RWPE2 (cell line): ENCODE measurements at regions not wholly inside any gene's neighbourhood (a gene's known extent, or its start where the extent isn't known, plus 50 kb on each side); places are given as distances from the start of the nearest gene placed in this dataset.
A peak's percentile ranks its signal among the peaks of the same experiment; 100 is the strongest.
"Not testable (repeated sequence)": the region's sequence is repeated elsewhere in the genome, so short reads cannot be mapped to it uniquely, and the experiment has no call there.

Source experiments
- ATAC-seq: fragments of 200-7000 bp; cut with Tn5 transposase; 3 replicates; pipeline ENCODE4 v1.9.1; 2021; ENCODE audit warnings: low read depth
- DNase-seq: peaks from one replicate; pipeline ENCODE4 v3.0.0-alpha.2; 2020; ENCODE audit warnings: low spot score
- H3K27ac ChIP-seq: fragments of 450-650 bp; 2 replicates; pipeline ENCODE4 v1.5.1; 2017; ENCODE audit warnings: mild to moderate bottlenecking; ENCODE audit not compliant: poor library complexity, severe bottlenecking
- H3K27me3 ChIP-seq: fragments of 250-450 bp; sonication (Bioruptor Pico); 2 replicates; pipeline ENCODE4 v1.5.1; 2021; ENCODE audit warnings: mild to moderate bottlenecking, moderate library complexity; ENCODE audit not compliant: insufficient read depth, poor library complexity, severe bottlenecking
- H3K36me3 ChIP-seq: fragments of 250-450 bp; sonication (Bioruptor Pico); 2 replicates; pipeline ENCODE4 v1.5.1; 2020; ENCODE audit warnings: low read depth, mild to moderate bottlenecking, moderate library complexity
- H3K4me1 ChIP-seq: fragments of 250-450 bp; sonication (Bioruptor Pico); 2 replicates; pipeline ENCODE4 v1.5.1; 2021; ENCODE audit warnings: mild to moderate bottlenecking, moderate library complexity; ENCODE audit not compliant: insufficient read depth, poor library complexity, severe bottlenecking
- H3K4me3 ChIP-seq: fragments of 250-450 bp; sonication (Bioruptor Pico); 2 replicates; pipeline ENCODE4 v1.5.1; 2021; ENCODE audit warnings: mild to moderate bottlenecking, moderate library complexity; ENCODE audit not compliant: severe bottlenecking
- H3K9me3 ChIP-seq: fragments of 250-450 bp; sonication (Bioruptor Pico); 2 replicates; pipeline ENCODE4 v1.5.1; 2021; ENCODE audit warnings: mild to moderate bottlenecking, moderate library complexity; ENCODE audit not compliant: severe bottlenecking
- TF ChIP-seq, protein P1 (sequence below): fragments of 450-650 bp; IDR thresholded peaks from one replicate; pipeline ENCODE4 v1.5.1; 2017; ENCODE audit warnings: mild to moderate bottlenecking, moderate library complexity; ENCODE audit not compliant: poor library complexity, severe bottlenecking

DNA sequence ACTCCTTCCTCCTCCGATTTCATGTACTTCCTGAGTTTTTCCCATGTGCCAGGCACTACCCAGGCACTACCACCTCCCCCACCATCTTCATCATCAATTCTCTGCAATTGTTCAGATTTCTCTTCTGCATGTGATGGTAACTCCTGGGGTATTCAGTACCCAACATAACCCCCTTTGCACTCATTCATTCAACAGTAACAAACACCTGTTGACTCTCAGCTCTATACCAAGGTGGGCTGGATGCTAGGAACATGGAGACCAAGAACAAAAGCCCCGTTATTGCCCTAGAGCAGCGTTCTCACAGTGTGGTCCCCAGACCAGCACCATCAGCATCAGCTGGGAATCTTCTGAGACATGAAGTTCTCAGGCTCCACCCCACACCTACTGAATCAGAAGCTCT, 113.0 kb upstream of the CHD2 start:
- DNase-seq, result peak; percentile 42
- H3K27ac ChIP-seq, result no peak overlapping the region
- ATAC-seq, result no peak
- no peaks in the 10 kb centered on the region for H3K4me1 ChIP-seq
- TF ChIP-seq, protein P1, sequence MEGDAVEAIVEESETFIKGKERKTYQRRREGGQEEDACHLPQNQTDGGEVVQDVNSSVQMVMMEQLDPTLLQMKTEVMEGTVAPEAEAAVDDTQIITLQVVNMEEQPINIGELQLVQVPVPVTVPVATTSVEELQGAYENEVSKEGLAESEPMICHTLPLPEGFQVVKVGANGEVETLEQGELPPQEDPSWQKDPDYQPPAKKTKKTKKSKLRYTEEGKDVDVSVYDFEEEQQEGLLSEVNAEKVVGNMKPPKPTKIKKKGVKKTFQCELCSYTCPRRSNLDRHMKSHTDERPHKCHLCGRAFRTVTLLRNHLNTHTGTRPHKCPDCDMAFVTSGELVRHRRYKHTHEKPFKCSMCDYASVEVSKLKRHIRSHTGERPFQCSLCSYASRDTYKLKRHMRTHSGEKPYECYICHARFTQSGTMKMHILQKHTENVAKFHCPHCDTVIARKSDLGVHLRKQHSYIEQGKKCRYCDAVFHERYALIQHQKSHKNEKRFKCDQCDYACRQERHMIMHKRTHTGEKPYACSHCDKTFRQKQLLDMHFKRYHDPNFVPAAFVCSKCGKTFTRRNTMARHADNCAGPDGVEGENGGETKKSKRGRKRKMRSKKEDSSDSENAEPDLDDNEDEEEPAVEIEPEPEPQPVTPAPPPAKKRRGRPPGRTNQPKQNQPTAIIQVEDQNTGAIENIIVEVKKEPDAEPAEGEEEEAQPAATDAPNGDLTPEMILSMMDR, result no peak
- H3K9me3 ChIP-seq, result no peaks in the 10 kb centered on the region
- H3K4me3 ChIP-seq, result no peak overlapping the region
- no peaks in the 10 kb centered on the region for H3K27me3 ChIP-seq
- no peaks in the 10 kb centered on the region for H3K36me3 ChIP-seq

DNA sequence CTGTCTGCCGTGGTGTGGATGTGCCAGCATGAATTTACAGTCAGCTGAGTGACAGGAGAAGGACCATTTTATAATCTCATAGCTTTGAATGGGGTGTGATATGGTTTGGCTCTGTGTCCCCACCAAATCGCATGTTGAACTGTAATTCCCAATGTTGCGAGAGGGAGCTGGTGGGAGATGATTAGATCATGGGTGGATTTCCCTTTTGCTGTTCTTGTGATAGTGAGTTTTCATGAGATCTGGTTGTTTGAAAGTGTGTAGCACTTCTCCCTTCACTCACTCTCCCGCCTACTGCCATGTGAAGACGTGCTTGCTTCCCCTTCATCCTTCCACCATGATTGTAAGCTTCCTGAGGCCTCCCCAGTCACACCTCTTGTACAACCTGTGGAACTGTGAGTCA, 111.9 kb upstream of the CHD2 start:
- Histone ChIP-seq H3K27me3 (no peaks in the 10 kb centered on the region), H3K27ac (no peak overlapping the region), H3K36me3 (no peaks in the 10 kb centered on the region), H3K4me1 (no peaks in the 10 kb centered on the region), H3K4me3 (no peak overlapping the region), H3K9me3 (no peaks in the 10 kb centered on the region)
- DNase-seq (peak; percentile 29), ATAC-seq (no peak)
- TF ChIP-seq, protein P1, result no peak

DNA sequence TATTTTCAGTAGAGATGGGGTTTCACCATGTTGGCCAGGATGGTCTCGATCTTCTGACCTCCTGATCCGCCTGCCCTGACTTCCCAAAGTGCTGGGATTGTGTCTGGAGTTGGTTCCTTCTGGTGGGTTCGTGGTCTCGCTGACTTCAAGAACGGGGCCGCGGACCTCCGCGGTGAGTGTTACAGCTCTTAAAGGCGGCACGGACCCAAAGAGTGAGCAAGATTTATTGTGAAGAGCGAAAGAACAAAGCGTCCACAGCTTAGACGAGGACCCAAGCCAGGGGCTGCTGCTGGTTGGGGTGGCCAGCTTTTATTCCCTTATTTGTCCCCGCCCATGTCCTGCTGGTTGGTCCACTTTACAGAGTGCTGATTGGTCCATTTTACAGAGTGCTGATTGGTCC, 111.3 kb upstream of the CHD2 start:
- not testable (repeated sequence) for H3K36me3 ChIP-seq, H3K4me3 ChIP-seq, ATAC-seq, H3K4me1 ChIP-seq, H3K9me3 ChIP-seq, H3K27me3 ChIP-seq, H3K27ac ChIP-seq
- peak; percentile 29 for DNase-seq

DNA sequence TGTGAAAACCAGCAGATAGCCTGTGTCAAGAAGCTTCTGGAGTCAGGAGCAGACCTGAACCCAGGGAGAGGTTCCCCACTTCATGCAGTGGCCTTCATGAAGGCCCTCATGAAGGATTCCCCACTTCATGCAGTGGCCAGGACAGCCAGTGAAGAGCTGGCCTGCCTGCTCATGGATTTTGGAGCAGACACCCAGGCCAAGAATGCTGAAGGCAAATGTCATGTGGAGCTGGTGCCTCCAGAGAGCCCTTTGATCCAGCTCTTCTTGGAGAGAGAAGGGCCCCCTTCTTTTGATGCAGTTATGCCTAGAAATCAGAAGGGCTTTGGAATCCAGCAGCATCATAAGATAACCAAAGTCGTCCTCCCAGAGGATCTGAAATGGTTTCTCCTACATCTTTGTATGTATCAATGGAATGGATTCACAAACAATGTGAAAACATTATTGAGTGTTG, 103.9 kb upstream of the CHD2 start:
- TF ChIP-seq, protein P1, result no peak
- Histone ChIP-seq H3K36me3 (no peaks in the 10 kb centered on the region), H3K27me3 (no peaks in the 10 kb centered on the region), H3K4me1 (peaks cover 3% of the 10 kb centered on the region), H3K27ac (no peak overlapping the region), H3K4me3 (no peak overlapping the region), H3K9me3 (no peaks in the 10 kb centered on the region)
- DNase-seq, result no peak
- no peak for ATAC-seq

DNA sequence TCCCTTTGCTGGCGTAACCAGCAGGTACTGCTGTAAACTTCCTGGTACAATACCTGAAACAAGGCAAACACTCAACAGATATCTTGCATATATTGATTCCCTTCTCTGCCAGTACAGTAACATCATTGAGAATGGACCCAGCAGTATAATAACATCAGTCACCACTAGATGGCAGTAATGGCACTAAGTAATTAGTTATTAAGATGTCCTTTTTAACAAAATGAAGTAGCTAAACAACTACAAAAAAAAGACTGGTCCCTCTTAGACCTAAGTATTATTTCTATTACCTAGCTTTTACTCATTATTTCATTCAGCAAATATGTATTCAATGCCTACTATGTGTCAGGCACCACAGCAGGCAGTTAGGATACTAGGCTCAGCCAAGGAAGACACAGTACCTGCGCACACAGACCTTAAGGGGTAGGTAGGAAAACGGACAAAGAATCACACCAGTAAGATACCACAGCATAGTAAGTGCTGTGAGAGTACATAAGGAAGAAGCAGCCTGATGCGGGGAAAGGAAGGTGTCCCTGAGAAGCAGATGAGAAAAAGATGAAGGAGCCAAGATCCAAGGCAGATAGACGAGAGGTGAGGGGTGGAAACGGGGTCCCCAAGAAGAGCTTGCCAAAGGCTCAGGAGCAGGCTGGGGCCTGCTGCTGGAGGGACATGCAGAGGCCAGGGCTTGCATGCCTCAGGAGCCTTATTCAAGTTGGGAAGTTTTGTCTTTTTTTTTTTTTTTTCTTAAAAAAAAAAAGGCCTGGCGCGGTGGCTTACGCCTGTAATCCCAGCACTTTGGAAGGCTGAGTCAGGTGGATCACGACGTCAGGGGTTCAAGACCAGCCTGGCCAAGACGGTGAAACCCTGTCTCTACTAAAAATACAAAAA, 102.7 kb upstream of the CHD2 start:
- no peaks in the 10 kb centered on the region for H3K9me3 ChIP-seq
- peaks cover 13% of the 10 kb centered on the region for H3K4me1 ChIP-seq
- no peak overlapping the region for H3K4me3 ChIP-seq
- peak; percentile 28 for DNase-seq
- H3K36me3 ChIP-seq, result no peaks in the 10 kb centered on the region
- H3K27ac ChIP-seq, result peak overlapping the region; percentile 10
- TF ChIP-seq, protein P1, result peak; percentile 97
- no peaks in the 10 kb centered on the region for H3K27me3 ChIP-seq
- ATAC-seq, result peak; percentile 73
